ENCODE measurements at regions not wholly inside any gene's neighbourhood (a gene's known extent, or its start where the extent isn't known, plus 50 kb on each side); places are given as distances from the start of the nearest gene placed in this dataset.

GRCh38 chr4:18566970-18567799, 545.6 kb upstream of the LCORL start:
- H3K27ac ChIP-seq (ENCODE audit: low read depth, low read length), result no peak overlapping the region
- no peaks in the 10 kb centered on the region for H4K20me1 ChIP-seq (ENCODE audit: control insufficient read depth, insufficient read depth, low read depth, low read length)
- no peaks in the 10 kb centered on the region for H3K79me2 ChIP-seq (ENCODE audit: control insufficient read depth, low read length)
- no peaks in the 10 kb centered on the region for H3K9me3 ChIP-seq (ENCODE audit: control insufficient read depth, insufficient read depth, low read length)
- TF ChIP-seq EZH2phosphoT487 (IDR thresholded peaks at IDR 0.05; ENCODE audit: borderline replicate concordance, low read length), result no peak
- TF ChIP-seq, protein P1, sequence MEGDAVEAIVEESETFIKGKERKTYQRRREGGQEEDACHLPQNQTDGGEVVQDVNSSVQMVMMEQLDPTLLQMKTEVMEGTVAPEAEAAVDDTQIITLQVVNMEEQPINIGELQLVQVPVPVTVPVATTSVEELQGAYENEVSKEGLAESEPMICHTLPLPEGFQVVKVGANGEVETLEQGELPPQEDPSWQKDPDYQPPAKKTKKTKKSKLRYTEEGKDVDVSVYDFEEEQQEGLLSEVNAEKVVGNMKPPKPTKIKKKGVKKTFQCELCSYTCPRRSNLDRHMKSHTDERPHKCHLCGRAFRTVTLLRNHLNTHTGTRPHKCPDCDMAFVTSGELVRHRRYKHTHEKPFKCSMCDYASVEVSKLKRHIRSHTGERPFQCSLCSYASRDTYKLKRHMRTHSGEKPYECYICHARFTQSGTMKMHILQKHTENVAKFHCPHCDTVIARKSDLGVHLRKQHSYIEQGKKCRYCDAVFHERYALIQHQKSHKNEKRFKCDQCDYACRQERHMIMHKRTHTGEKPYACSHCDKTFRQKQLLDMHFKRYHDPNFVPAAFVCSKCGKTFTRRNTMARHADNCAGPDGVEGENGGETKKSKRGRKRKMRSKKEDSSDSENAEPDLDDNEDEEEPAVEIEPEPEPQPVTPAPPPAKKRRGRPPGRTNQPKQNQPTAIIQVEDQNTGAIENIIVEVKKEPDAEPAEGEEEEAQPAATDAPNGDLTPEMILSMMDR (IDR thresholded peaks at IDR 0.05; ENCODE audit: low read depth, low read length, poor library complexity, severe bottlenecking), result no peak
- no peaks in the 10 kb centered on the region for H3K4me1 ChIP-seq (ENCODE audit: control insufficient read depth, low read length)
- H3K4me3 ChIP-seq (ENCODE audit: low read length), result no peak overlapping the region
- no peak overlapping the region for H3K4me2 ChIP-seq (ENCODE audit: low read length)
- no peaks in the 10 kb centered on the region for H3K36me3 ChIP-seq (ENCODE audit: control insufficient read depth, low read length)
- H3K27me3 ChIP-seq (ENCODE audit: control insufficient read depth, low read length), result no peaks in the 10 kb centered on the region
- H3F3A ChIP-seq (ENCODE audit: control insufficient read depth, insufficient read depth), result no peaks in the 10 kb centered on the region
- no peaks in the 10 kb centered on the region for H3K9me2 ChIP-seq (replicated peaks; ENCODE audit: control insufficient read depth, low read length)

DNA sequence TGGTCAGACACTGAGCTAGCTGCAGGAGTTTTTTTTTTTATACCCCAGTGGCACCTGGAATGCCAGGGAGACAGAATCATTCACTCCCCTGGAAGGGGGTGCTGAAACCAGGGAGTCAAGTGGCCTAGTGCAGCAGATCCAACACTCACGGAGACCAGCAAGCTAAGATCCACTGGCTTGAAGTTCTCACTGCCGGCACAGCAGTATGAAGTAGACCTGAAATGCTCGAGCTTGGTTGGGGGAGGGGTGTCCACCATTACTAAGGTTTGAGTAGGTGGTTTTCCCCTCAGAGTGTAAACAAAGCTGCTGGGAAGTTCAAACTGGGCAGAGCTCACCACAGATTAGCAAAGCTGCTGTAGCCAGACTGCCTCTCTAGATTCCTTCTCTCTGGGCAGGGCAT, 537.9 kb upstream of the LCORL start:
- Histone ChIP-seq H3K79me2 (ENCODE audit: control insufficient read depth, low read length) (no peaks in the 10 kb centered on the region), H3K4me2 (ENCODE audit: low read length) (no peak overlapping the region), H4K20me1 (ENCODE audit: control insufficient read depth, insufficient read depth, low read depth, low read length) (no peaks in the 10 kb centered on the region), H3K4me3 (ENCODE audit: low read length) (no peak overlapping the region), H3F3A (ENCODE audit: control insufficient read depth, insufficient read depth) (no peaks in the 10 kb centered on the region), H3K9me3 (ENCODE audit: control insufficient read depth, insufficient read depth, low read length) (no peaks in the 10 kb centered on the region), H3K27ac (ENCODE audit: low read depth, low read length) (no peak overlapping the region), H3K27me3 (ENCODE audit: control insufficient read depth, low read length) (no peaks in the 10 kb centered on the region), H3K9me2 (replicated peaks; ENCODE audit: control insufficient read depth, low read length) (no peaks in the 10 kb centered on the region; the same call in 1 of the 2 replicates), H3K4me1 (ENCODE audit: control insufficient read depth, low read length) (no peaks in the 10 kb centered on the region), H3K36me3 (ENCODE audit: control insufficient read depth, low read length) (no peaks in the 10 kb centered on the region)
- TF ChIP-seq, protein P1 (IDR thresholded peaks at IDR 0.05; ENCODE audit: low read depth, low read length, poor library complexity, severe bottlenecking), result no peak
- TF ChIP-seq EZH2phosphoT487 (IDR thresholded peaks at IDR 0.05; ENCODE audit: borderline replicate concordance, low read length), result no peak

DNA sequence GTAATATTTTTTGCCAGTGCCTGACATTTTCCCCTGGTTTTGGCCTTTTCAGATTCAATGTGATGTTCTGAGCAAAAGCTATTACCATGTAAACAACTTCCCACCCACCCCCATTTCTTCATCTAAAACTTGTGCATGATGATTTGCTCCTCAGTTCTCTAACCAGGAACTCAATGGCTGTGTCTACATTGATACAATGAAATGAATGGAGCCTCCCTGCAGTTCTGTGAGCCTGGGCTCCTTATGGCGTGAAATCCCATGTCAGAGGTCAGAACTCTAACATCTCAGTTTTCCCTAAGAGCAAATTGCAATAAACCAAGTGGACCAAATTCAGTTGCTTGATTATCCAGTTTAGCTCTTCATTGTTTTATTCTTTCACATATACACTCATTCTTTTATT, 534.8 kb upstream of the LCORL start:
- no peak for TF ChIP-seq EZH2phosphoT487 (IDR thresholded peaks at IDR 0.05; ENCODE audit: borderline replicate concordance, low read length)
- TF ChIP-seq, protein P1 (IDR thresholded peaks at IDR 0.05; ENCODE audit: low read depth, low read length, poor library complexity, severe bottlenecking), result no peak
- H3K36me3 ChIP-seq (ENCODE audit: control insufficient read depth, low read length), result no peaks in the 10 kb centered on the region
- H4K20me1 ChIP-seq (ENCODE audit: control insufficient read depth, insufficient read depth, low read depth, low read length), result no peaks in the 10 kb centered on the region
- H3K4me1 ChIP-seq (ENCODE audit: control insufficient read depth, low read length), result no peaks in the 10 kb centered on the region
- no peaks in the 10 kb centered on the region for H3K27me3 ChIP-seq (ENCODE audit: control insufficient read depth, low read length)
- H3K79me2 ChIP-seq (ENCODE audit: control insufficient read depth, low read length), result no peaks in the 10 kb centered on the region
- no peak overlapping the region for H3K27ac ChIP-seq (ENCODE audit: low read depth, low read length)
- no peak overlapping the region for H3K4me3 ChIP-seq (ENCODE audit: low read length)
- no peaks in the 10 kb centered on the region; the same call in 1 of the 2 replicates for H3K9me2 ChIP-seq (replicated peaks; ENCODE audit: control insufficient read depth, low read length)
- H3K9me3 ChIP-seq (ENCODE audit: control insufficient read depth, insufficient read depth, low read length), result no peaks in the 10 kb centered on the region
- H3K4me2 ChIP-seq (ENCODE audit: low read length), result no peak overlapping the region
- H3F3A ChIP-seq (ENCODE audit: control insufficient read depth, insufficient read depth), result no peaks in the 10 kb centered on the region

Data from DOHH2 (cell line).